ENCODE measurements at regions not wholly inside any gene's neighbourhood (a gene's known extent, or its start where the extent isn't known, plus 50 kb on each side); places are given as distances from the start of the nearest gene placed in this dataset.

DNA sequence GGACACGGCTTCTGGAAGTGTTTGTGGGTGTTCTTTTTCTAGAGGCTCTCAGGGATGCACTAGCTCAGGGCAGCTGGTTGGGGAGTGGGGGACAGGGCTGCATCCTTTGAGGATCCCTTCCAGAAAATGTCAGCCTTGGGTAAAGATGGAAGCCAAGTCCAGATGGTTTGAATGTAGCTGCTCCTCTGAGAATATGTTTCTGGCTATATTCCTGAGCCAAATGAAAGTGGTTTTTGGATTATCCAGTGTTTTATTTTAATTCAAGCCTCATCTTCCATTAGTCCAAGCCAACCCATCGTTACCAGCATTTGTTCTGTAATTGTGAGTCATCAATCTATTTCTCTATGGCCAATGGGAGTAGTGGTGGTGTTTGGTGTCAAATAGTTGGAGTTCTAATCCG, 70.4 kb downstream of the SPRY4 start:
- TF ChIP-seq TAF1 (IDR thresholded peaks at IDR 0.05; ENCODE audit: borderline replicate concordance, insufficient read depth, low read length) (no peak), POLR2AphosphoS5 (IDR thresholded peaks at IDR 0.05; ENCODE audit: low read depth, low read length) (no peak), SIN3A (IDR thresholded peaks at IDR 0.05; ENCODE audit: borderline replicate concordance, insufficient read depth, low read length) (no peak), FOXP2 (optimal IDR thresholded peaks at IDR 0.05; ENCODE audit: borderline replicate concordance, extremely low read depth, extremely low read length, insufficient read depth) (no peak)
- TF ChIP-seq, protein P1, sequence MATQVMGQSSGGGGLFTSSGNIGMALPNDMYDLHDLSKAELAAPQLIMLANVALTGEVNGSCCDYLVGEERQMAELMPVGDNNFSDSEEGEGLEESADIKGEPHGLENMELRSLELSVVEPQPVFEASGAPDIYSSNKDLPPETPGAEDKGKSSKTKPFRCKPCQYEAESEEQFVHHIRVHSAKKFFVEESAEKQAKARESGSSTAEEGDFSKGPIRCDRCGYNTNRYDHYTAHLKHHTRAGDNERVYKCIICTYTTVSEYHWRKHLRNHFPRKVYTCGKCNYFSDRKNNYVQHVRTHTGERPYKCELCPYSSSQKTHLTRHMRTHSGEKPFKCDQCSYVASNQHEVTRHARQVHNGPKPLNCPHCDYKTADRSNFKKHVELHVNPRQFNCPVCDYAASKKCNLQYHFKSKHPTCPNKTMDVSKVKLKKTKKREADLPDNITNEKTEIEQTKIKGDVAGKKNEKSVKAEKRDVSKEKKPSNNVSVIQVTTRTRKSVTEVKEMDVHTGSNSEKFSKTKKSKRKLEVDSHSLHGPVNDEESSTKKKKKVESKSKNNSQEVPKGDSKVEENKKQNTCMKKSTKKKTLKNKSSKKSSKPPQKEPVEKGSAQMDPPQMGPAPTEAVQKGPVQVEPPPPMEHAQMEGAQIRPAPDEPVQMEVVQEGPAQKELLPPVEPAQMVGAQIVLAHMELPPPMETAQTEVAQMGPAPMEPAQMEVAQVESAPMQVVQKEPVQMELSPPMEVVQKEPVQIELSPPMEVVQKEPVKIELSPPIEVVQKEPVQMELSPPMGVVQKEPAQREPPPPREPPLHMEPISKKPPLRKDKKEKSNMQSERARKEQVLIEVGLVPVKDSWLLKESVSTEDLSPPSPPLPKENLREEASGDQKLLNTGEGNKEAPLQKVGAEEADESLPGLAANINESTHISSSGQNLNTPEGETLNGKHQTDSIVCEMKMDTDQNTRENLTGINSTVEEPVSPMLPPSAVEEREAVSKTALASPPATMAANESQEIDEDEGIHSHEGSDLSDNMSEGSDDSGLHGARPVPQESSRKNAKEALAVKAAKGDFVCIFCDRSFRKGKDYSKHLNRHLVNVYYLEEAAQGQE (IDR thresholded peaks at IDR 0.05; ENCODE audit: insufficient read depth in 1 of 2, low read depth in 2 of 2, low read length in 2 of 2): no peak
